Posterior cingulate gyrus (tissue), 11 donors: ENCODE measurements at regions not wholly inside any gene's neighbourhood (a gene's known extent, or its start where the extent isn't known, plus 50 kb on each side); places are given as distances from the start of the nearest gene placed in this dataset.
A peak's percentile ranks its signal among the peaks of the same experiment; 100 is the strongest.
"Not testable (repeated sequence)": the region's sequence is repeated elsewhere in the genome, so short reads cannot be mapped to it uniquely, and the experiment has no call there.

Experiments
- DNase-seq, 10 donors: peaks; one replicate each; pipeline versions ENCODE4 v3.0.0 to v3.0.0-alpha.2; 2020 to 2021; ENCODE audit warnings: mixed read lengths in 3 of 10
- intact Hi-C: fragments of 100-400 bp; cut with DNase I; formaldehyde crosslinking; loops from one replicate; pipeline ENCODE4 v1.15.1; 2023

DNA sequence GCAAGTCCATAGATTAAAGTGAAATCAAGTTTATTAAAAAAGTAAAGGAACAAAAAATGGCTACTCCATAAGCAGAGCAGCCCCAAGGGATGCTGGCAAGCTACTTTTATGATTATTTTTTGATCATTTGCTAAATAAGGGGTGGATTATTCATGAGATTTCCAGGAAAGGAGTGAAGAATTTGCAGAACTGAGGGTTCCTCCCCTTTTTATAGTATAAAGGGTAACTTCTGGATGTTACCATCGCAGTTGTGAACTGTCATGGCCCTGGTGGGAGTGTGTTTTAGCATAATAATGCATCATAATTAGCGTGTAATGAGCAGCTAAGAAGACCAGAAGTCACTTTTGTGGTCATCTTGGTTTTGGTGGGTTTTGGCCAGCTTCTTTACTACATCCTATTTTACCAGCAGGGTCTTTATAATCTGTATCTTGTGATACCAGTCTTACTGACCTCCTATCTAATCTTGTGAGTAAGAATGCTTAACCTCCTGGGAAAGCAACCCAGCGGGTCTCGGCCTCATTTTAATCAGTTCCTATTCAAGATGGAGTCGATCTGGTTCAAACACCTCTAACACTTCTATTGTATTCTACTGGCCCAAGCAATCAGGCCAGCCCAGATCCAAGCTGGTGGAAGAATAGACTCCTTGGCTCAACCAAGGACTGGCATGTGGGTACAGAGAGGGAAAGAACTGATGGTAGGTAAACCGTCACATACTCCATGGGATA is 87.9 kb upstream of the NPSR1 start:
- intact Hi-C loops: no loop called here
- no peak for DNase-seq

DNA sequence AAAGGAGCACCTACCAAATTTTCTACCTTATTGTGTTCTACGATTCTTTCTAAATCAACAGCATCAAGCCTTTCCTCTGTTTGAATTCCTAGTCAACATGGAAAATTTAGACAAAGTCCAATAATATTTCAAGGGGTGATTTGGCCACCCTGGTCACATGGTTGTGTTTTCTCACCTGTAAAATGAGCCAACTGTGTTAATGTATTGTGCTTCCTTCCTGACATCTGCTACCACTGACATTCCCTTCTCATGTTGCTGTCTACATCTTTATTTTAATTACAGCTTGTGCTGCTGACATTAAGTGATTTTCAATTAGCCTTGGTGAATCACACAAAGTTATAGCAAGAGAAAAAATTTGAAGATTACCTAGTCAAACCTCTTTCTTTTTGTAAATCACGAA is 83.0 kb upstream of the NPSR1 start:
- intact Hi-C loops: no loop called here
- DNase-seq: no peak

DNA sequence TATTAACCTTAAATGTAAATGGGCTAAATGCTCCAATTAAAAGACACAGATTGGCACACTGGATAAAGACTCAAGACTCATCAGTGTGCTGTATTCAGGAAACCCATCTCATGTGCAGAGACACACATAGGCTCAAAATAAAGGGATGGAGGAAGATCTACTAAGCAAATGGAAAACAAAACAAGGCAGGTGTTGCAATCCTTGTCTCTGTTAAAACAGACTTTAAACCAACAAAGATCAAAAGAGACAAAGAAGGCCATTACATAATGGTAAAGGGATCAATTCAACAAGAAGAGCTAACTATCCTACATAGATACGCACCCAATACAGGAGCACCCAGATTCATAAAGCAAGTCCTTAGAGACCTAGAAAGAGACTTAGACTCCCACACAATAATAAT is 80.1 kb upstream of the NPSR1 start:
- intact Hi-C loops, DNase-seq: not testable (repeated sequence)

DNA sequence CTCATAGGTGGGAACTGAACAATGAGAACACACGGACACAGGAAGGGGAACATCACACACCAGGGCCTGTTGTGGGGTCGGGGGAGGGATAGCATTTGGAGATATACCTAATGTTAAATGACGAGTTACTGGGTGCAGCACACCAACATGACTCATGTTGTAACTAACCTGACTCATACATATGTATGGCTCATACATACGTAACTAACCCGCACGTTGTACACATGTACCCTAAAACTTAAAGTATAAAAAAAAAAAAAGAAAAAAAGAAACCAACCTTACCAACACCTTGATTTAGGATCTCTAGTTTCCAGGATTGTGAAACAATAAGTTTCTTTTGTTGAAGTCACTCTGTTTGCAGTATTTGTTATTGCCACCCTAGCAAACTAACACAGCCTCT is 76.3 kb upstream of the NPSR1 start:
- DNase-seq, intact Hi-C loops: not testable (repeated sequence)

DNA sequence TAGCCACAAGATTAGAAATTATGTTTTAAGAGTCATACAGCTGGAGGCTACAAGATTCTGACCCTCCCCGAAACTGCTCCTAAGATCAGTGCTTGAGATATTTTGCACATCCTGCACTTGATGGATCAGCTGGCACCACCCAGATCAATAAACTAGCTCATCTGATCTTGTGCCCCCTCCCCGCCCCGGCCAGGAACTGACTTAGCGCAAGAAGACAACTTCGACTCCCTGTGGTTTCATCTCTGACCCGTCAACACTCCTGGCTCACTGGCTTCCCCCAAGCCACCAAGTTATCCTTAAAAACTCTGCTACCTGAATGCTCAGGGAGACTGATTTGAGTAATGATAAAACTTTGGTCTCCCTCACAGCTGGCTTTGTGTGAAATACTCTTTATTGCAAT is 73.5 kb upstream of the NPSR1 start:
- intact Hi-C loops: no loop called here
- DNase-seq: peak in 1 of 10 donors; percentile 71

DNA sequence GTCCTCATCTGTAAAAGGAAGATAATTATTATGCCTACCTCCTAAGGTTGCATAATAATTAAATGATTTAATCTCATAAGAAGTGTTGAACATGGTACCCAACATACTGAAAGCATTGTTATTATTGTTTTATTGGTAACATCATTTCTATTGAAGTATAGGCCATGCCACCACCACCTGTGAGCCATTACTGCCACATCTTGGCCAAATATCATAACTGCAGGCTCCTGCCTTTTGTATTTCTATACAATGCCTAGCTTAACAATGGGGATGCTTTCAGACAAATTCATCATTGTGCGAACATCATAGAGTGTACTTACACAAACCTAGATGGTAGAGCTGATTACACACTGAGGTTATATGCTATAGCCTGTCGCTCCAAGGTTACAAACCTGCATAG is 61.1 kb upstream of the NPSR1 start:
- intact Hi-C loops: no loop called here
- DNase-seq: no peak

DNA sequence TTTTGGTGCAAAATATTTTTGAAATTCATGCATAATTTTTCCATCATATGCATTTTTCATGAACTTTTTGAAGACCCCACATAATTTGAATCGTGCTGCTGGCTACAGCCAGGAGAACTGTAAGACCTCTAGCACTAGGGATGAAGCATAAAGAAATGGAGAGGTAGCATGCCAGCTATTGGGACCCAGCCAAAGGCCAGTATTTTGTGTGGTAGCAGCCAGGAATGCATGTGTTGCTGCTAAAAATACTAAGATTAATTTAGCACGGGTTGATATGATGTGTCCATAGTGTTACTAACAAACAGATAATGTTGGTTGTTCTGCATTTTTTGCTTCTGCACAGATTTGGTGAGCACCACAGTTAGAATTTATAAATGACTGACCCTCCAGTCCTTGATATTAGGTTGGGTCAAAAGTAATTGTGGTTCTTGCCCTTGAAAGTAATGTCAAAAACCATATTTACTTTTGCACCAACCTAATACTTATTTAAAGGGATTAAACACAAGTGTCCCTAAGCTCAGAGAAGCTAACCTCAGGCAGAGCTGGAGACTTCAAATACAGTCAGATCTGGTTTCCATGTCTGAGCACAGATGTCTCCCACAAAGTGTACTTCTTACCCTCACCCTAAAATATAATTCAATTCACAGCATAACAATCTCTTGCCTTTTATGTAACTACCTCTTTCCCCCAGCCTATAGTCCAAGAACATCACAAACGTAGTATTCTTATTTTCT is 54.1 kb upstream of the NPSR1 start:
- DNase-seq: no peak
- intact Hi-C loops: no loop called here
